NCI-H146 (cell line): ENCODE measurements at regions not wholly inside any gene's neighbourhood (a gene's known extent, or its start where the extent isn't known, plus 50 kb on each side); places are given as distances from the start of the nearest gene placed in this dataset.

Source experiments
- DNase-seq: peaks from one replicate; lab custom pipeline; 2025; lab: John Stamatoyannopoulos, UW

GRCh38 chr1:38571726-38572125 is 287.8 kb downstream of the RRAGC start:
- DNase-seq = no peak

GRCh38 chr1:38570657-38570975 is 289.0 kb downstream of the RRAGC start:
- DNase-seq = no peak

- no peak for DNase-seq
Observed at GRCh38 chr1:38569932-38570656, 289.5 kb downstream of the RRAGC start.

- no peak for DNase-seq
Observed at GRCh38 chr1:38568061-38568857, 291.3 kb downstream of the RRAGC start.

GRCh38 chr1:38567401-38567800 is 292.2 kb downstream of the RRAGC start:
- DNase-seq = no peak

GRCh38 chr1:38565020-38565491 is 294.5 kb downstream of the RRAGC start:
- no peak for DNase-seq

GRCh38 chr1:38563942-38564735 is 295.4 kb downstream of the RRAGC start:
- no peak for DNase-seq

- no peak for DNase-seq
Observed at GRCh38 chr1:38561725-38562124, 297.8 kb downstream of the RRAGC start.

GRCh38 chr1:38561110-38561509 is 298.5 kb downstream of the RRAGC start:
- no peak for DNase-seq

GRCh38 chr1:38560457-38560856 is 299.1 kb downstream of the RRAGC start:
- DNase-seq = no peak

GRCh38 chr1:38559446-38560165 is 300.0 kb downstream of the RRAGC start:
- DNase-seq = no peak

- DNase-seq = no peak
Observed at GRCh38 chr1:38558500-38559445, 300.8 kb downstream of the RRAGC start.

- no peak for DNase-seq
Observed at GRCh38 chr1:38558055-38558454, 301.5 kb downstream of the RRAGC start.

- DNase-seq = no peak
Observed at GRCh38 chr1:38555594-38555993, 304.0 kb downstream of the RRAGC start.

GRCh38 chr1:38555130-38555529 is 304.4 kb downstream of the RRAGC start:
- DNase-seq = no peak

GRCh38 chr1:38551318-38552307 is 308.0 kb downstream of the RRAGC start:
- DNase-seq = no peak

- no peak for DNase-seq
Observed at GRCh38 chr1:38549191-38549590, 310.4 kb downstream of the RRAGC start.

GRCh38 chr1:38547321-38547720 is 312.3 kb downstream of the RRAGC start:
- no peak for DNase-seq

GRCh38 chr1:38546636-38547035 is 312.9 kb downstream of the RRAGC start:
- no peak for DNase-seq

GRCh38 chr1:38541223-38541622 is 318.3 kb downstream of the RRAGC start:
- no peak for DNase-seq
